Endothelial cell (in vitro differentiated cells): ENCODE measurements at regions not wholly inside any gene's neighbourhood (a gene's known extent, or its start where the extent isn't known, plus 50 kb on each side); places are given as distances from the start of the nearest gene placed in this dataset.

Experiments
- DNase-seq: peaks from one replicate; pipeline ENCODE4 v3.0.0; 2021; ENCODE audit warnings: low spot score
- H3K27ac Mint-ChIP-seq: one replicate; pipeline ENCODE4 v1.8.0; 2021; ENCODE audit warnings: mixed read lengths, inconsistent platforms; ENCODE audit not compliant: unreplicated experiment
- H3K27me3 Mint-ChIP-seq: one replicate; pipeline ENCODE4 v1.8.0; 2021; ENCODE audit warnings: mild to moderate bottlenecking, moderate library complexity, mixed read lengths, inconsistent platforms; ENCODE audit not compliant: unreplicated experiment
- H3K36me3 Mint-ChIP-seq: one replicate; pipeline ENCODE4 v1.8.0; 2021; ENCODE audit warnings: mild to moderate bottlenecking, low read depth, mixed read lengths, inconsistent platforms; ENCODE audit not compliant: unreplicated experiment
- H3K4me1 Mint-ChIP-seq: one replicate; pipeline ENCODE4 v1.8.0; 2021; ENCODE audit warnings: mild to moderate bottlenecking, mixed read lengths, inconsistent platforms; ENCODE audit not compliant: unreplicated experiment
- H3K4me3 Mint-ChIP-seq: one replicate; pipeline ENCODE4 v1.8.0; 2021; ENCODE audit warnings: mild to moderate bottlenecking, mixed read lengths, inconsistent platforms; ENCODE audit not compliant: unreplicated experiment
- H3K9me3 Mint-ChIP-seq: one replicate; pipeline ENCODE4 v1.8.0; 2021; ENCODE audit warnings: mixed read lengths, inconsistent platforms; ENCODE audit not compliant: unreplicated experiment
- TF ChIP-seq, protein P1 (sequence below): fragments of 200-600 bp; sonication (generic); IDR thresholded peaks from one replicate; pipeline ENCODE4 v1.5.0; 2021; ENCODE audit warnings: antibody characterized with exemption; ENCODE audit not compliant: unreplicated experiment

DNA sequence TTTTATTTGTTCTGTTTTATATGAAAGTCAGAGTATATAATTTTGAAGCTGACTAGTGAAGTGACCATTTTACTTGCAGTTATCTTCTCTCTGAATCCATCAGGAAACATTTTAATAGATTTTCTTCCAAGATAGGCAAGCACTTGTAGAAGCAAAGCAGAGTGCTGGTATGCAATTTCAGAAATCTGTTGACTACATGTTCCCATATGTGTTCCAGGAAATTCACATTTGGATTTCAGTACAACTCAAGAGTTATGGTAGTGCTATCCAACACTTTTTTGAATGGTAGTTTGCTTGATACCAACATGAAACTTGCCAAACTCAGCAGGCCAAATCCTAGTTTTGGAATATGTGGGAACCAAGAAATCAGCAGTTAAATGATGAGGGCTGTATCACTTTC lies 94.0 kb downstream of the CENPW start:
- no peak for DNase-seq
- Mint-ChIP-seq H3K36me3 (no peaks in the 10 kb centered on the region), H3K4me3 (no peak overlapping the region), H3K27me3 (no peaks in the 10 kb centered on the region), H3K9me3 (no peaks in the 10 kb centered on the region), H3K4me1 (no peaks in the 10 kb centered on the region), H3K27ac (no peak overlapping the region)
- TF ChIP-seq, protein P1, sequence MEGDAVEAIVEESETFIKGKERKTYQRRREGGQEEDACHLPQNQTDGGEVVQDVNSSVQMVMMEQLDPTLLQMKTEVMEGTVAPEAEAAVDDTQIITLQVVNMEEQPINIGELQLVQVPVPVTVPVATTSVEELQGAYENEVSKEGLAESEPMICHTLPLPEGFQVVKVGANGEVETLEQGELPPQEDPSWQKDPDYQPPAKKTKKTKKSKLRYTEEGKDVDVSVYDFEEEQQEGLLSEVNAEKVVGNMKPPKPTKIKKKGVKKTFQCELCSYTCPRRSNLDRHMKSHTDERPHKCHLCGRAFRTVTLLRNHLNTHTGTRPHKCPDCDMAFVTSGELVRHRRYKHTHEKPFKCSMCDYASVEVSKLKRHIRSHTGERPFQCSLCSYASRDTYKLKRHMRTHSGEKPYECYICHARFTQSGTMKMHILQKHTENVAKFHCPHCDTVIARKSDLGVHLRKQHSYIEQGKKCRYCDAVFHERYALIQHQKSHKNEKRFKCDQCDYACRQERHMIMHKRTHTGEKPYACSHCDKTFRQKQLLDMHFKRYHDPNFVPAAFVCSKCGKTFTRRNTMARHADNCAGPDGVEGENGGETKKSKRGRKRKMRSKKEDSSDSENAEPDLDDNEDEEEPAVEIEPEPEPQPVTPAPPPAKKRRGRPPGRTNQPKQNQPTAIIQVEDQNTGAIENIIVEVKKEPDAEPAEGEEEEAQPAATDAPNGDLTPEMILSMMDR: no peak

DNA sequence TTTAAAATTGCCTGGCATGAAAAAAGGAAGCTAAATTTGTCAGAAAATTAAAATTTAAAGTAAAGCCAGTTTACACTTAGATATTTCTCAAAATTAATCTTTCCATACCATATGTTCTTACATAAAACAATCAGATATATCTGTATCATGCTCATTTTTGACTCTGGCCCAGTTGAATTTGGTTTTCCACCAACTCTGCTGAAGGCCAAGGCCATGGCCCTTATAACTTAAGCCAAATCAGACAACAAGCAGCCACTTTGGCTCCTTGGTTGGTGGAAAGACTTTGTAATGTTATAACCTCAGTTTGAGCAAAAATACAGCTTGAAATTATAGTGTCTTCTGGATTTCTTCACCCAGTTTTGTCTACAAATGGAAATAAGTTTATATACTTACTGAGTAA lies 97.3 kb downstream of the CENPW start:
- Mint-ChIP-seq H3K27ac (no peak overlapping the region), H3K4me3 (no peak overlapping the region), H3K36me3 (no peaks in the 10 kb centered on the region), H3K27me3 (no peaks in the 10 kb centered on the region), H3K9me3 (no peaks in the 10 kb centered on the region), H3K4me1 (no peaks in the 10 kb centered on the region)
- no peak for DNase-seq
- TF ChIP-seq, protein P1: no peak

DNA sequence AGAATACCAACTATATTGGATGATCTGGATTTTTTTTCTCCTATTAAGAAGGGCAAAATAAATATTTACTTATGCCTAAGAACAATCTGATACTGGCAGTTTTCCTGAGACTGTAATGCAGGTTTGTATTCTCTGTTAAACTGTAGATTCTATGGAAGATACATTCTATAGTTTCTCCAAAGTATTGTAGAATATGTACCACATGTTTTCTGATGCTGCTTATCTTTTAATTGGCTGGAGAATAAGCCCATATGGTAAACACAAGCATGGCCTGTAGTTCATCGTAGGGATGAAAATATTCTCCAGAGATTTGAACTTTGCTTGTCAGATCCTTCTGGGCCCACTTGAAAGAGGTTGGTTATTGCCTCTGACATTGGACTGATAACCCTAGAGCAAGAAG lies 99.1 kb downstream of the CENPW start:
- Mint-ChIP-seq H3K36me3 (no peaks in the 10 kb centered on the region), H3K27ac (no peak overlapping the region), H3K27me3 (no peaks in the 10 kb centered on the region), H3K9me3 (no peaks in the 10 kb centered on the region), H3K4me1 (no peaks in the 10 kb centered on the region), H3K4me3 (no peak overlapping the region)
- TF ChIP-seq, protein P1: no peak
- no peak for DNase-seq

- TF ChIP-seq, protein P1: no peak
- Mint-ChIP-seq H3K4me3 (no peak overlapping the region), H3K36me3 (no peaks in the 10 kb centered on the region), H3K27me3 (no peaks in the 10 kb centered on the region), H3K9me3 (no peaks in the 10 kb centered on the region), H3K4me1 (no peaks in the 10 kb centered on the region), H3K27ac (no peak overlapping the region)
- DNase-seq: no peak
Measured at GRCh38 chr6:126440923-126441322, 101.0 kb downstream of the CENPW start.

- Mint-ChIP-seq H3K9me3 (no peaks in the 10 kb centered on the region), H3K4me3 (no peak overlapping the region), H3K27ac (no peak overlapping the region), H3K36me3 (no peaks in the 10 kb centered on the region), H3K27me3 (no peaks in the 10 kb centered on the region), H3K4me1 (no peaks in the 10 kb centered on the region)
- TF ChIP-seq, protein P1: no peak
- no peak for DNase-seq
Measured at GRCh38 chr6:126444659-126445273, 104.9 kb downstream of the CENPW start.
